Heart right ventricle (tissue), 16 donors: ENCODE measurements at regions not wholly inside any gene's neighbourhood (a gene's known extent, or its start where the extent isn't known, plus 50 kb on each side); places are given as distances from the start of the nearest gene placed in this dataset.

ENCODE experiments used
- ATAC-seq, 8 donors: fragments of 200-7000 bp; cut with Tn5 transposase; one replicate each; pipeline ENCODE4 v1.9.1; 2020; ENCODE audit warnings: mild to moderate bottlenecking in 8 of 8, moderate library complexity in 8 of 8, moderate number of reproducible peaks in 1 of 8
- DNase-seq, 2 donors: peaks; one replicate each; pipeline ENCODE4 v3.0.0-alpha.2; 2020
- H3K27ac ChIP-seq, 10 donors: fragments of 200-600 bp; sonication (generic) in 2 of 10; one replicate each; pipeline versions ENCODE4 v1.5.0 to v1.8.0; 2020 to 2022; ENCODE audit warnings: mild to moderate bottlenecking in 3 of 10
- H3K27me3 ChIP-seq, 7 donors: fragments of 200-600 bp; one replicate each; pipeline ENCODE4 v1.8.0; 2021 to 2022; ENCODE audit warnings: mild to moderate bottlenecking in 2 of 7
- H3K36me3 ChIP-seq, 9 donors: fragments of 200-600 bp; sonication (generic) in 1 of 9; one replicate each; pipeline versions ENCODE4 v1.5.0 to v1.8.0; 2020 to 2022; ENCODE audit warnings: mild to moderate bottlenecking in 2 of 9
- H3K4me1 ChIP-seq, 9 donors: fragments of 200-600 bp; sonication (generic) in 1 of 9; one replicate each; pipeline versions ENCODE4 v1.5.0 to v1.8.0; 2020 to 2022; ENCODE audit warnings: mild to moderate bottlenecking in 4 of 9
- H3K4me3 ChIP-seq, 10 donors: fragments of 200-600 bp; sonication (generic) in 2 of 10; one replicate each; pipeline versions ENCODE4 v1.5.0 to v1.8.0; 2020 to 2022; ENCODE audit warnings: mild to moderate bottlenecking in 7 of 10, moderate library complexity in 2 of 10
- H3K9me3 ChIP-seq, 11 donors: fragments of 200-600 bp in 10 of 11; sonication (generic) in 2 of 11; one replicate each; pipeline versions ENCODE4 v1.5.0 to v1.8.0; 2013 to 2022; ENCODE audit warnings: mild to moderate bottlenecking in 2 of 11, control low read depth in 1 of 11, moderate library complexity in 1 of 11
- CTCF ChIP-seq, 9 donors: fragments of 200-600 bp; sonication (generic) in 2 of 9; IDR thresholded peaks; one replicate each; pipeline versions ENCODE4 v1.5.0 to v1.8.0; 2021 to 2022; ENCODE audit warnings: antibody characterized with exemption in 9 of 9, mild to moderate bottlenecking in 5 of 9, moderate library complexity in 1 of 9
- WGBS, 2 donors: extraction: QIAGEN DNeasy Blood & Tissue Kit; methylation state at CpG; one replicate each; pipeline ENCODE4 v1.1.7; 2013; ENCODE audit warnings: inconsistent platforms in 1 of 2; 5-methylcytosine and 5-hydroxymethylcytosine counted together
- intact Hi-C, 10 donors: fragments of 100-400 bp; cut with DNase I; formaldehyde crosslinking; loops; one replicate each; pipeline versions ENCODE4 v1.11.1 to v1.14.2; 2022
- donor health status: Arrhythmogenic right ventricular cardiomyopathy.
- donor health status: ischemic (EF 13 %, LVEDD 7.1; RV severe dilation, severe dysfunction).
- donor health status: healthy with polysubstance abuse.
- donor health status: DM: no; HTN: yes; CAD: no.
- donor health status: DM: no; HTN: no; CAD: no.
- donor health status: ischemic (EF 25% LVEDD 6.9; RV normal size, moderate dysfunction).
- donor health status: ischemic (EF 25% LVEDD 5.7; RV mildly dilated, moderate dysfunction).
- donor health status: healthy.
- donor health status: DM: yes; HTN: yes; CAD: no.
- donor health status: Ischemic cardiomyopathy.
- donor health status: ischemic (EF 35%, LVEDD 5.7; RV mildly dilated, moderate dysfunction).
- donor health status: nonischemic (EF 11% LVEDD 7.7; RV severe dilation, severe dysfunction).
- donor health status: DM: yes; HTN: yes; CAD: no.
- donor health status: PGD.
- donor health status: ischemic (EF 29% LVEDD 5.4; RV normal size, mild dysfunction).
- donor health status: nonischemic (EF 23%, LVEDD 6.1; RV moderate dilation, normal function).

- Histone ChIP-seq H3K9me3 (peaks cover 0 to 11% (median 0%) of the 10 kb centered on the region in 11 donors), H3K4me1 (no peaks in the 10 kb centered on the region), H3K36me3 (no peaks in the 10 kb centered on the region), H3K4me3 (no peak overlapping the region), H3K27ac (no peak overlapping the region), H3K27me3 (peaks cover 0 to 11% (median 3%) of the 10 kb centered on the region in 7 donors)
- WGBS, 2 donors, result 75% methylated on average over 3 of the region's 3 CpGs
- intact Hi-C loops, result loop anchor here in 1 of 10 donors (10.0 kb wide), 1 partner anchor 61 kb away; no protein-coding TSS in a partner anchor
- no peak for DNase-seq
- TF ChIP-seq CTCF (IDR thresholded peaks at IDR 0.05), result no peak
- no peak for ATAC-seq
Observed at GRCh38 chr22:22974156-22974555, 86.5 kb downstream of the IGLL5 start.

DNA sequence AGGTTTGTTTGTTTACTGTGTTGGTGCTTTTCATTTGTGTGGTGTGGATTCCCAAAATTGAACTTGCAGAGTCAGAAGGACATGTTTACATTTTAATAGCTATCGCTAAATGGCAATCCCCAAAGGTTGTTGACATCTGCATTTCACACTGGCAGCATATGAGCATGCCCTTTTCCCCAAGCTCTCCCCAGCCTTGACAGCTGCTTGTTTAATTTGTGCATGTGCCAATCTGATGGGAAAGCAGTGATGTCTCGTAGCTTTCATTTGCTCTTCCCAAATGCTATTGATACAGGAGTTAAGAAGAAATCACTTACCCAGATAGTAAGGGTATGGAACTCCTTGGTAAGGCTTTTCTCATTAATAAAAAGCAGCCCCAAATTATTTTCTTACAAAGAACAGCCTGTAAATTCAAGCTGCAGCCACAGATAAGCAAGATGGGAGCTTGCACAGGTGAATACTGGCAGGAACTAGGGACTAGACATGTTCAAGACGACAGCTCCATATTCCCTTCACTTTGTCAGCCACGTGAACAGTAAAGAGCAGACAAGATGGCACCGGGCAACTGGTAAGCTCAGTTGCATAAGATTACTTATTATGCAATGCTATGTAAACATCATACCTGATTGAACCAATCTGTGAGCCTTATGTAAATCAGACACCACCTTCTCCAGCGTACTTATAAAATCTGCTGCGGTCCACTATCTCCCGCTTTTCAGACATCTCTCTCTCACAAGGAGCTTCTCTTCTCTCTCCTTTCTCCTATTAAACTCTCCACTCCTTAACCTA is 87.4 kb downstream of the IGLL5 start:
- no peak for TF ChIP-seq CTCF (IDR thresholded peaks at IDR 0.05)
- ATAC-seq (no peak), DNase-seq (no peak)
- H3K9me3 ChIP-seq, result peaks cover 0 to 19% (median 8%) of the 10 kb centered on the region in 11 donors
- H3K4me1 ChIP-seq, result no peaks in the 10 kb centered on the region
- intact Hi-C loops, result loop anchor here in 2 of 10 donors (5.0 to 10.0 kb wide), 2 partner anchors 60 to 137 kb away; no protein-coding TSS in a partner anchor
- no peak overlapping the region for H3K27ac ChIP-seq
- peaks cover 0 to 6% (median 0%) of the 10 kb centered on the region in 7 donors for H3K27me3 ChIP-seq
- 82 to 84% methylated on average over 8 of the region's 8 CpGs for WGBS, 2 donors
- H3K36me3 ChIP-seq, result no peaks in the 10 kb centered on the region
- no peak overlapping the region for H3K4me3 ChIP-seq

DNA sequence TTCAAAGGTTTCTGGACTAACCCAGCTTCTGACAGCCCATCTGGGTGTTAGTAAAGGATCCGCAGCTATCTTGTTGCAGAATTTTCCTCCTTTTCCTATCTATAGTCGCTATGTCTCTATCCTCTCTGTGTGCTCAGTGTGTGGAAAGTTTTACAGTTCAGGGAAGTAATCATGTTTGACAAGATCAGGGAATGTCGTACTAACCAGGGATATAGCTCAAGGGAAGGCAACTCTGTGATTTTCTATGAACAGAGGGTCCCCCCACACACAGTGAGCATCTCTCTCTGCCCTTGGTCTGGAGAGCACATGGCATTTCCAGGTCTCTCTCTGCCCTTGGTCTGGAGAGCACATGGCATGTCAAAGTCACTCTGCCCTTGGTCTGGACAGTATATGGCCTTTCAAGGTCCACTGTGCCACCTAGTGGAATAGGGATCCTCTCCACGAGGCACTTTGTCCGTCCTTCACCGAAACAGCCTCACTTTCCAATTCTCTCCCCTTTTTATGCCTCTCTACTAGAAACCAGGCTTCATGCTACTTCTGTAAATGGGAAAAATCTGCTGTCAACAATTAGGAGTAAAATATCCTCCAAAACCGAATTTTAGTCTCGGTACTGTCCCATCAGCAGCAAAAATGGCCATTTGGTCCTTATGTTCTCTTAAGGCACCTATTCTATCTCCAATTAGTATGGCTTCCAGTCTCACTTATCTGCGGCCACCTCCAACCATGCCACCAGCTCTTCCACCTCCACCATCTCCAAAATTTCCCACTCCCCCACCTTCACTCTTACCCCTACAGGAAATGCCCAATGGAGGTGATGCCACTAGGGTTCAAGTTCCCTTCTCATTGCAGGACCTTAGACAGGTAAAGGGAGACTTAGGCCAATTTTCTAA is 88.7 kb downstream of the IGLL5 start:
- TF ChIP-seq CTCF (IDR thresholded peaks at IDR 0.05), result peak in 4 of 9 donors; percentile 1 to 22 (median 18)
- H3K36me3 ChIP-seq, result no peaks in the 10 kb centered on the region
- DNase-seq (no peak), ATAC-seq (no peak)
- 73 to 75% methylated on average over 9 of the region's 9 CpGs for WGBS, 2 donors
- intact Hi-C loops, result loop anchor here in 2 of 10 donors (5.0 to 10.0 kb wide), 2 partner anchors 59 to 136 kb away; no protein-coding TSS in a partner anchor
- no peaks in the 10 kb centered on the region for H3K27me3 ChIP-seq
- no peaks in the 10 kb centered on the region for H3K4me1 ChIP-seq
- no peak overlapping the region for H3K4me3 ChIP-seq
- peaks cover 0 to 30% (median 15%) of the 10 kb centered on the region in 11 donors for H3K9me3 ChIP-seq
- no peak overlapping the region for H3K27ac ChIP-seq
